Endothelial cell of umbilical vein (primary cell): ENCODE measurements at regions not wholly inside any gene's neighbourhood (a gene's known extent, or its start where the extent isn't known, plus 50 kb on each side); places are given as distances from the start of the nearest gene placed in this dataset.

Source experiments
- BruUV-seq: library from RNA; stranded (reverse); fragments of 400-500 nt; replicated peaks from 2 replicates; lab custom pipeline; 2021; lab: Mats Ljungman, UMichigan
- CTCF ChIA-PET: fragments of 300-600, 350-600 bp; sonication (Branson Sonifier 250); formaldehyde crosslinking; loops from one replicate; lab custom pipeline; 2021; ENCODE audit warnings: antibody characterized with exemption, inconsistent platforms; lab: Charles Lee
- POLR2A ChIA-PET: fragments of 300-600, 350-600 bp; sonication (Branson Sonifier 250); formaldehyde crosslinking; loops from one replicate; lab custom pipeline; 2021; ENCODE audit warnings: antibody characterized with exemption, inconsistent platforms; lab: Charles Lee
- DNase-seq: peaks from one replicate; pipeline ENCODE4 v3.0.0-alpha.2; 2011; ENCODE audit warnings: low read depth, low spot score
- FAIRE-seq: peaks from 2 replicates; lab custom pipeline; 2011; peaks lifted over from hg19 to GRCh38; lab: Jason Lieb, UNC
- H2AFZ ChIP-seq: 2 replicates; pipeline ENCODE4 v1.6.0; 2012; ENCODE audit warnings: low read depth, low read length, control low read depth, inconsistent platforms
- H3K27ac ChIP-seq: 2 replicates; pipeline ENCODE4 v1.5.1; 2011; ENCODE audit warnings: low read depth, mild to moderate bottlenecking, control low read depth, low read length, moderate library complexity; ENCODE audit not compliant: insufficient read depth
- H3K27me3 ChIP-seq, 2 experiments: 2 replicates each; pipeline versions ENCODE4 v1.6.0 to v1.6.1; 2011; ENCODE audit warnings: low read length in 2 of 2, mixed read lengths in 1 of 2; ENCODE audit not compliant: control insufficient read depth in 2 of 2, insufficient read depth in 2 of 2
- H3K36me3 ChIP-seq, 2 experiments: 2 replicates in 1 of 2; 3 replicates in 1 of 2; pipeline ENCODE4 v1.5.1; 2011; ENCODE audit warnings: low read length in 2 of 2, mild to moderate bottlenecking in 1 of 2, moderate library complexity in 1 of 2; ENCODE audit not compliant: control insufficient read depth in 2 of 2, insufficient read depth in 2 of 2; ENCODE audit errors: extremely low read depth in 1 of 2
- H3K4me1 ChIP-seq: 3 replicates; pipeline ENCODE4 v1.5.1; 2011; ENCODE audit warnings: mild to moderate bottlenecking, low read length; ENCODE audit not compliant: control insufficient read depth, insufficient read depth; ENCODE audit errors: extremely low read depth
- H3K4me2 ChIP-seq: 2 replicates; pipeline ENCODE4 v1.6.1; 2011; ENCODE audit warnings: low read length, control low read depth, mixed read lengths; ENCODE audit not compliant: insufficient read depth
- H3K4me3 ChIP-seq, 3 experiments: fragments of 200-600 bp in 1 of 3; sonication (generic), shearing (Covaris generic) in 1 of 3; replicated peaks in 1 of 3; 2 replicates each; pipeline ENCODE4 v1.5.1; 2011 to 2016; ENCODE audit warnings: control low read depth in 3 of 3, low read length in 3 of 3, mild to moderate bottlenecking in 2 of 3, inconsistent platforms in 1 of 3, low read depth in 1 of 3, moderate library complexity in 1 of 3; ENCODE audit not compliant: insufficient read depth in 1 of 3
- H3K79me2 ChIP-seq: 2 replicates; pipeline ENCODE4 v1.6.0; 2012; ENCODE audit warnings: low read length, inconsistent platforms; ENCODE audit not compliant: control insufficient read depth, insufficient read depth
- H3K9ac ChIP-seq: replicated peaks from 2 replicates; pipeline ENCODE3; 2011; ENCODE audit warnings: low read length, control low read depth; ENCODE audit not compliant: insufficient read depth; ENCODE audit errors: extremely low read depth
- H3K9me1 ChIP-seq: replicated peaks from 3 replicates; pipeline ENCODE4 v1.6.0; 2011; ENCODE audit warnings: mild to moderate bottlenecking, low read length; ENCODE audit not compliant: control insufficient read depth, insufficient read depth; ENCODE audit errors: extremely low read depth
- H3K9me3 ChIP-seq: replicated peaks from 2 replicates; pipeline ENCODE4 v1.5.1; 2012; ENCODE audit warnings: low read length, inconsistent platforms; ENCODE audit not compliant: control insufficient read depth, insufficient read depth
- H4K20me1 ChIP-seq: replicated peaks from 2 replicates; pipeline ENCODE3; 2011; ENCODE audit warnings: mild to moderate bottlenecking, low read length; ENCODE audit not compliant: control insufficient read depth, insufficient read depth; ENCODE audit errors: extremely low read depth
- CTCF ChIP-seq, 2 donors: IDR thresholded peaks; 1 replicate in 1 of 2; 2 replicates in 1 of 2; pipeline ENCODE4 v1.5.1; 2011; ENCODE audit warnings: low read length in 2 of 2, mild to moderate bottlenecking in 2 of 2, moderate library complexity in 2 of 2, control low read depth in 1 of 2, inconsistent platforms in 1 of 2, low read depth in 1 of 2; ENCODE audit not compliant: insufficient read depth in 1 of 2; ENCODE audit errors: extremely low read depth in 1 of 2
- EZH2 ChIP-seq: IDR thresholded peaks from 2 replicates; pipeline ENCODE4 v1.6.1; 2012; ENCODE audit warnings: borderline replicate concordance, low read depth, mild to moderate bottlenecking, moderate library complexity, low read length, inconsistent platforms; ENCODE audit not compliant: severe bottlenecking
- FOS ChIP-seq: IDR thresholded peaks from 2 replicates; pipeline ENCODE4 v1.6.1; 2011; ENCODE audit warnings: mild to moderate bottlenecking, low read length, moderate library complexity, borderline replicate concordance; ENCODE audit not compliant: insufficient read depth
- GATA2 ChIP-seq: IDR thresholded peaks from 2 replicates; pipeline ENCODE4 v1.7.0; 2011; ENCODE audit warnings: low read depth, mild to moderate bottlenecking, moderate library complexity, mixed read lengths, low read length; ENCODE audit not compliant: insufficient read length, insufficient read depth
- JUN ChIP-seq: IDR thresholded peaks from 2 replicates; pipeline ENCODE4 v1.6.1; 2011; ENCODE audit warnings: borderline replicate concordance, low read depth; ENCODE audit not compliant: insufficient read length, insufficient read depth
- MAX ChIP-seq: IDR thresholded peaks from 2 replicates; pipeline ENCODE4 v1.6.1; 2011; ENCODE audit not compliant: insufficient read depth, insufficient read length
- MYC ChIP-seq: IDR thresholded peaks from one replicate; pipeline ENCODE4 v1.6.1; 2011; ENCODE audit warnings: mild to moderate bottlenecking, low read depth, low read length
- POLR2A ChIP-seq: IDR thresholded peaks from 2 replicates; pipeline ENCODE4 v1.6.1; 2012; ENCODE audit warnings: low read depth, mild to moderate bottlenecking, control low read depth, low read length
- POLR2AphosphoS5 ChIP-seq: IDR thresholded peaks from 2 replicates; pipeline ENCODE4 v1.6.1; 2012; ENCODE audit warnings: low read depth, mild to moderate bottlenecking, control low read depth, low read length, moderate library complexity; ENCODE audit not compliant: insufficient read depth
- dilution Hi-C: fragments of 300-500 bp; cut with MboI; formaldehyde crosslinking; loops from one replicate; pipeline ENCODE4 v1.15.0; 2019; ENCODE audit warnings: low sequenced_read_pairs; ENCODE audit not compliant: extremely low pct_ligation_motif_present
- intact Hi-C: fragments of 100-400 bp; cut with micrococcal nuclease; formaldehyde crosslinking; loops from one replicate; pipeline ENCODE4 v1.10.0; 2022

DNA sequence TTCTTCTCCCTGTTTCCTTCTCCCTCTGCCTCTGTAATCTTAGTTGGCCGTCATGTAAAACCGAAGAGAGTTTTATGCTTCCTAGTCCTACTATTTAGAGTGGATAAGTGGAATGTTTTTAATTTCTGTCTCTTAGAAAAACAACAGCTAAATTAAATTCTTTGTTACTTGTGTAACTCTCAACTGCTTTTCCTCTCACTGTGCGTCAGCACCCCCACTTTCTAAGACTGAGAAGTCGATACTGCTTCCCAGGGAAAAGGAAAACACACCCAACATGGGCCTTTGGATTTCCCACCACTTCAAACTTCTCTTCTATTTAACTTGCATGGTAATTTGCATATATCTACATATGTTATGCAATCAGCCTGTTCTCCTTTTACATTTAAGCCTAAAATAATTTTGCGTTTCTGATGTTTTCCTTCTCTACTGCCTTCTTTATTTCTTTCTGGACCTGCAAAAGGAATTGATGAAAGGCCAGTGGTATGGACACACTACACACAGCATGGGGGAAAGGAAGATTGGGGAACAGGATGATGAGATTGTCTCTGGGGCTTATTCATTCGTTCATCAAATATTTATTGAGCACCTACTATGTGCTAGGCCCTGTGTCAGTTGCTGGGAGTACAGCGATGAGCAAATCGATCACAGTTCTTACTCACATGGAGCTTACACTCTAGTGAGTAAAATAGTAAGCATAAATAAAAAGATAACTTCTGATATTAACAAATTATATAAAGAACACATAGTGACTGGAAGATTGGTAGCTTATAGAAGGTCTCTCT is 52.5 kb upstream of the CTNNA1 start:
- dilution Hi-C loops (no loop called here), intact Hi-C loops (no loop called here)
- no peak overlapping the region for H3K4me3 ChIP-seq
- H3K27me3 ChIP-seq = peaks cover 7 to 14% of the 10 kb centered on the region in 2 experiments
- H3K9me3 ChIP-seq = no peaks in the 10 kb centered on the region
- no peaks in the 10 kb centered on the region for H3K79me2 ChIP-seq
- BruUV-seq = no TSS peak
- no peaks in the 10 kb centered on the region for H3K9me1 ChIP-seq
- TF ChIP-seq POLR2AphosphoS5 (no peak), GATA2 (no peak), POLR2A (no peak), FOS (no peak), MAX (no peak), EZH2 (no peak), JUN (no peak), CTCF (IDR thresholded peaks at IDR 0.05; ENCODE audit: extremely low read depth in 1 of 2, insufficient read depth in 1 of 2, low read depth in 1 of 2, low read length in 2 of 2) (no peak), MYC (no peak)
- peaks cover 6% of the 10 kb centered on the region for H3K4me1 ChIP-seq
- no peaks in the 10 kb centered on the region for H4K20me1 ChIP-seq
- CTCF ChIA-PET = interaction anchor here (1.1 to 1.3 kb wide), 2 partner anchors 11 to 124 kb away, joined by 3 to 4 read pairs; no protein-coding TSS in a partner anchor
- POLR2A ChIA-PET = no interaction called here
- no peak overlapping the region for H3K9ac ChIP-seq
- H3K36me3 ChIP-seq = no peaks in the 10 kb centered on the region
- FAIRE-seq (no peak), DNase-seq (no peak)
- no peak overlapping the region for H3K27ac ChIP-seq
- no peak overlapping the region for H2AFZ ChIP-seq
- no peak overlapping the region for H3K4me2 ChIP-seq
